DMS 273 (cell line): ENCODE measurements at regions not wholly inside any gene's neighbourhood (a gene's known extent, or its start where the extent isn't known, plus 50 kb on each side); places are given as distances from the start of the nearest gene placed in this dataset.
"Not testable (repeated sequence)": the region's sequence is repeated elsewhere in the genome, so short reads cannot be mapped to it uniquely, and the experiment has no call there.

Experiments used
- DNase-seq: peaks from one replicate; lab custom pipeline; 2025; ENCODE audit not compliant: unreplicated experiment; lab: John Stamatoyannopoulos, UW

DNA sequence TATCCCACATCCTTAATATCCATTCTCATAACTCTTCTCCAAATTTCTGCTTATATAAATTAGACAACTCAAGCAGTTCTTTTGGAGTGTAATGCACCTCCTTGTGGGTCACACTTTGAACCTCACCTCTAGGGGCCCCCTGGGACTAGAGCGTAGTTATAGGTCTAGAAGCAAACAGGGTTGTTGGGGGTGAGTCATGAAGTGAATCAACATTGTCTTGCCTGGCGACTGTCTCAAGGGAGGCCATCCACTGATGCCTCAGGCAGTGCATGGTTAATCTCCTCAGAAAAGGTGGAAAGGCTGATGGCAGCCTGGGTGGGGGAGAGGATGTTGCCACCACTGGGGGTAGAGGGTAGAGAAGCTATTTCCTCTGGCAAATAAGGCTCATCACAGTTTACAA lies 129.1 kb downstream of the TNFRSF21 start:
- no peak for DNase-seq

DNA sequence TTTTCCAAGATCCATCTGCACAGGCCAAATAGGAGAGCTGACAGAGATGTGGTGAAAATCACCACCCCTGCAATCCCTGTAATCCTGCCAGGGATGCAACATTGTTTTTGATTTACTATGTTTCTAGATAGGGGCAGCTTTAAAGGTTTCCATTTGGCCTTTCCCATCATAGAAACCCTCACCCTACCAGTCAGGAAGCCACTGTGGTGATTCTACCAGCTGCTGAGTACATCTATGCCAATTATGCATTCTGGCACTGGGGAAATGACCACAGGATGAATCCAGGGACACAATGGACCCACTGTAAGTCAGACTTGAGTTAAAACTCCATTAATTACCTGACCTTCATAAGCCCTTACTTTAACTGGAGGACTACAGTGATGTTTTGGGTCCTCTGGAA lies 130.4 kb downstream of the TNFRSF21 start:
- DNase-seq, result no peak

DNA sequence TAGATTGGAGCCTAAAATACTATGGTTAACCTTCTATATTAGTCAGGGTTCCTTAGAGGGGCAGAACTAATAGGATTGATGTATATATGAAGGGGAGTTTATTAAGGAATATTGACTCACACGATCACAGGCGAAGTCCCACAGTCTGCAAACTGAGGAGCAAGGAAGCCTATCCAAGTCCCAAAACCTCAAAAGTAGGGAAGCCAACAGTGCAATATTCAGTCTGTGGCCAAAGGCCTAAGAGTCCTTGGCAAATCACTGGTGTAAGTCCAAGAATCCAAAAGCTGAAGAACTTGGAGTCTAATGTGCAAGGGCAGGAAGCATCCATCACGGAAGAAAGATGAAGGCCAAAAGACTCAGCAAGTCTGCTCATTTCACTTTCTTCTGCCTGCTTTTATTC lies 133.5 kb upstream of the ADGRF1 start:
- no peak for DNase-seq

DNA sequence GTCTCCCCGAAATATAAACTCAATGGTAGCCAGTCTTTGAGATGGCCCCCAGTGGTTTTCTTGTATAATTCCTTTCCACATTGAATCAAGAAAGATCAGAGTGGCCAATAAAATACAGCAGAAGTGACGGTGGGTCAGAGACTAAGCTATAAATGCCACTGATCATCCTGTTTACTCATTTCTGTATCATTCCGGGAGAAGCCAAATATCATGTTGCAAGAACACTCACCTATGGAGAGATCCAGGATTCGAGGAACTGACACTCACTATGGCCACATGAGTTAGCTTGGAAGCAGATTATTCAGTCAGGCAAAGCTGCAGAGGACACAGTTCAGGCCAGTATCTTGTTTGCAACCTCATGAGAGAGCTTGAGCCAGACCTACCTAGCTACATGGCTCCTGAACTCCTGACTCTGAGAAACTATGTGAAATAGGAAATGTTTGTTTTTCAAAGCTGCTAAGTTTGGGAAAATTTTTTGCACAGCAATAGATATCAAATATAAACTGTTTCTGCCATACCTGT lies 132.4 kb upstream of the ADGRF1 start:
- no peak for DNase-seq

DNA sequence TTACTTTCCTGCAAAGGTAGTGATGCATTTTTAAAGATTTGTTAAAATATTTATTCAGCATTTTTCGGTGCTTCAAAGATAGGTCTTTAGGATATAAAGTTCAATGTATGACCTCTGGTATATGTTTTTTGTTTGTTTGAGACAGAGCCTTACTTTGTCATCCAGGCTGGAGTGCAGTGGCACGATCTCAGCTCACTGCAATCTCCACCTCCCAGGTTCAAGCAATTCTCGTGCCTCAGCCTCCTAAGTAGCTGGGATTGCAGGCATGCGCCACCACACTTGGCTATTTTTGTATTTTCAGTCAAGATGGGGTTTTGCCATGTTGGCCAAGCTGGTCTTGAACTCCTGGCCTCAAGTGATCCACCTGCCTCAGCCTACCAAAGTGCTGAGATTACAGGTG lies 131.9 kb upstream of the ADGRF1 start:
- DNase-seq, result not testable (repeated sequence)

DNA sequence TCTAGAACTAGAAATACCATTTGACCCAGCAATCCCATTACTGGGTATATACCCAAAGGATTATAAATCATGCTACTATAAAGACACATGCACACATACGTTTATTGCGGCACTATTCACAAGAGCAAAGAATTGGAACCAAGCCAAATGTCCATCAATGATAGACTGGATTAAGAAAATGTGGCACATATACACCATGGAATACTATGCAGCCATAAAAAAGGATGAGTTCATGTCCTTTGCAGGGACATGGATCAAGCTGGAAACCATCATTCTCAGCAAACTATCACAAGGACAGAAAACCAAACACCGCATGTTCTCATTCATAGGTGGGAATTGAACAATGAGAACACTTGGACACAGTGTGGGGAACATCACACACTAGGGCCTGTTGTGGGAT lies 131.0 kb upstream of the ADGRF1 start:
- not testable (repeated sequence) for DNase-seq

DNA sequence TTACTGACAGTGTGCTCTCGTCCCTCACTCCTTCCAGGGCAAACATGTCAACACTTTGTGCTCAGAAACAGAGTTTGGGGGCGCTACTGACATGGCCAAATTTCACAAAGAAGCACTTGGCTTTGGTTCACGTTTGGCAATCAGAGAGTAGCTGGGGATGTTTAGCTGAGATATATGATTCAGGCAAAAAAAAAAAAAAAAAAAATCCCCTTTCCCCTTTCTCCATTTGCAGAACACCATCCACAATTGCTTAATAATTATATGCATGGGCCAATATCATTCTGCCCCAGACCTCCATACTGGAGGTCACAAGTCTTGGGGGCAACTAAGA lies 128.4 kb upstream of the ADGRF1 start:
- no peak for DNase-seq

DNA sequence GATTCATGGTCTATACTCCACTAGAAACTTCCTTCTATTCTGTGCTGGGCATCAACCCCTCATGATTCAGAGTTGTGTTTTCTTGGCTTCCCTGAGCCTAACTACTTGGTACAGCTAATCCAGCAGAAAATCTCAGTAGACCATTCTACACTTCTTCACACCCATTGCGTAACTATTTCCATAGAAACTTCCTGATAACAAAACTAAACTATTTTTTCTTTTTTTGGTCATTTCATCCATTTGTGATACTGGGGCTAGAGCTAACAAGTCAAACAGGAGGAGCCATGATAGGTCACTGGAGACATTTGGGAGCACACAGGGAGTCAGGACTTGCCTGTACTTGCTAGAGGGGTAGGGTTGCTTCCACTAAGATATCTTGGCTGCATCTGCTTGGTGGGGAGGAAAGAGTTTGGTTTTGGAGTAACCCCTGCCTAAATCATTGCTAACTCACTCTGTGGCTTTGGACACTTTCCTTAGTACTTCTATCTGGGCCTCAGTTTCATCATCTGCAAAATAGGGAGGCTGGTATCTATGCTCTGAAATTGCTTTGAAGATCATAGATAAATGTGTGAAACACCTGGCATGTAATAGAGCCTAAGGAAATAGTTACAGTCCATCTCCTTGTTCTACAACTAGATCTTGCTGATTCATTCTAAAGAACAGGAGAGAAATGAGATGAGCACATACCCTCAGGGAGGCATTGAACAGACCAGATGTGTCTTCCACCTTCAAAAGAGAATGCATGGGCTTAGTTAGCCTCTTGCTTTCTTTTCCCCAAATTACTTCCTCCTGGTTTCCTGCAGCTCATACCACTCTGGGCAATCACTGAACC lies 127.9 kb upstream of the ADGRF1 start:
- no peak for DNase-seq

DNA sequence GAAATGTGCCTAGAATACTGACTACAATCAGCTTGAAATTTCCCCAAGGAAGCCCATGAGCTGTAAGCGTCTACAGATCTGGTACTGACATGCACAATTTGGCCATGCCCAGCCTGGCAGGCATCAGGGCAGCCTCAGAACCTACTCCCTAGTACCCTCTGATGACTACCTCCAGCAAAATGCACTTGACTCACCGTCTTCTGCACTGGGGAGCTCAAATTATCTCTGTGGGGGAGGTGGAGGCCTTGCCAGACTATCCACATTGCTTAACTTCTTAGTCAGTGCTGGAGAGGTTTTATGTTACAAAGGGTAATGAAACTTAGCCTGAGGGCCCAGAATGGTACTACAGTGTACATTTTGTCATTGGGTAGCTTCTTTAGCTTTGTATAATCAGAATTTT lies 126.0 kb upstream of the ADGRF1 start:
- DNase-seq, result peak; percentile 60

DNA sequence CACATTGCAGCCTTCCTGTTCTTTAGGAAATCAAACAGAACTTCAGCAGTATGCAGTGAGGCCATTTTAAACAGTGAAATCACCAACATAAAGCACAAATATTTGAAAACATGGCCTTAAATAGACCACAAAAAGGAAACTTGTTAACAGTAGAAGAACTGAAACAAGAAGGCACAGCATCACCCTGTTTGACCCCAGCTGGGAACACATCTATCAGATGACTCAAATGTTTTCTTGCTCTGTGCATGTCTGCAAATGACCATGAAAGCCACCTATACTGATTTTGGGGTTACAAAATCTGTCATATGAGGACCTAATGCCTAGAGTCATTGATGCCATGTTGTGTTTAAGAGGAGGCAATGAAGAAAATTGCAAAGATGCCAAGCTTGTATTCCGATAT lies 123.8 kb upstream of the ADGRF1 start:
- DNase-seq, result no peak

DNA sequence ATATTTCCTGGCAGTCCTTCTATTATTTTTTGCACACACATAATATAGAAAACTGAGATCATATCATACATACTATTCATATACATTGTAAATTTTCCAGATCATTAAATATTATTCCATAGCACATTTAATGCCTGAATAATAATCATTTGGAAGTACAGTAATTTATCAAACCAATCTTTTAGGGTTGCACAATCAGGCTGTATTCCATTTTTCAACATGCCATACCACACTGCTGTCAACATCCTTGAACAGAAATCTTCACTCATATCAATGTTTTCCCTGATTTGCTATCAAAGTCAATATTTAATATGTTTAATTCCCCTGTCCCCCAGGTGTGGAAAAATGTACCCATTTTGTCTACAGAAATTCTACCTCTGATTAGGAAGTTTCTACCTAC lies 122.7 kb upstream of the ADGRF1 start:
- DNase-seq, result no peak

DNA sequence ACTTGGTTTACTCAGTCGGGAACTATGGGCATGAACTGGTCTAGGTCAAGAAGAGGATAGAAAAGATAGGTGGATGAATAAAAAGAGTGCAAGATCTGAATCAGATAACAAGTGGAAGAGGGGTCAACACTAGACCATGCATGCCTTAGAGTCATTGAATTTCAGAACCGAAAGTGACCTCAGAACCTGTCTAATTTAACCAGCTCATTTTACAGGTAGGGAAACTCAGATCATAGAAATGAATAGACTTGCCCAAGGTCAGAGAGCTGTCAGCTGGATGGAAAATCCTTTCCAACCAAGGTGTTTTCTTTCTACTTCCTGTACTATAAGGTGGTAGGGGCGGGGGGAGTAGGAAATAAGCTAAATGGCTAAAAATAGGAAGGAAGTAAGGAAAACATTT lies 121.4 kb upstream of the ADGRF1 start:
- DNase-seq, result no peak

DNA sequence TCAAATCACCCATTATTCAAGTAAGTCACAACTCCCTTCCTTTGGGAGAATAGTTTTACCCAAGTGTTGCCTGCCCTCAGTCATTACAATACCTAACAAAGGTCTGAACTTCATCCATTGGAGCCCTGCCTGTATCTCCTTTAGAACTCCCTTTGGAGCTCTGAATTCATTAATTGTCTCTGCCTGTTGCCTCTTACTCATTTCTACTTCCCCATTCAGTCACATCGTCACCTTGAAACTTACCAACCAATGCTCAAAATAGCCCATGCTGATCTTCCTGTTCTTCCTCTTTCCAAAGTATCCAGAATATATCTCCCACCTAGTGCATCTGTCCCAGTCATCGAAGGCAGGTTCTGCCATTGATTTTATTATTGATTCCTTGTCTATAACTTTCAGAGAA lies 120.7 kb upstream of the ADGRF1 start:
- no peak for DNase-seq

DNA sequence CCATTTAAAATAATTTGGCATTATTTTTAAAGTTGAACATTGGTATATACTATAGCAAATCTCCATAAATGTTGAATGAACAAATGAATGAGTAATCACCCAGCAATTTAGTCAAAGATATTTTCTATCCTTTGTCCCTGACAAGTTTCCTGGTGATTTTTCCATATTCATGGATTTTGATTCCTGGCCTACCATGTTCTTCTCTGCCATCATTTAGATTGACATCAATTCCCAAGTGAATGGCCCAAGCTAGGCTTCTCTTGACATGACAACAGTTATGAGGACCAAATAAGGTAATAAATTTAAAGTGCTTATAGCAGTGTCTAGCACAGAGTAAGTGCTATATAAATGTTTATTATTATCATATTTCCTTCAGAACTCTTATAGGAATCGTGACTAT lies 120.1 kb upstream of the ADGRF1 start:
- DNase-seq, result no peak

DNA sequence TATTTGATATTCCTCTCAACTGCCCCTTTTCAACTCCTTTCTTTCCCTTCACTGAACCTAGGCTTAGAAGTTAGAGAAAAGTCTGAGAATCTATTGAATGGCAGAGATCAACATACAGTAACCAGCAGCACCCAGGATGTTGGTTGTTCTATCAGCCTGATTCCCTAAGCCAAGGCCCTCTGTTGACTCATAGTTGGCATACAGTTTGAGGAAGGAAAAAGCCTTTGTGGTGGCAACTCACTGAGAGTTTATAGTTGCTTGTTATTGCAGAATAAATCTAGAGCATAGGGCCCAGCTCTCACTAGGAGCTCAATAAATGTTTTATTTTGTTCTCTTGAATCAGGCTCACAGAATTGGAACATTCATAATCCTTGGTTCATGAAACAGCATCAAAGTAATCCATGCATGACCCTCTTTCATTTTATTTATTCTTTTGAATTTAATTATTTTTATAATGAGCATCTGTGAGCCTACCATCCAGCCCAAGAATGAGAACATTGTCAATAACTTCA lies 119.1 kb upstream of the ADGRF1 start:
- DNase-seq, result no peak

DNA sequence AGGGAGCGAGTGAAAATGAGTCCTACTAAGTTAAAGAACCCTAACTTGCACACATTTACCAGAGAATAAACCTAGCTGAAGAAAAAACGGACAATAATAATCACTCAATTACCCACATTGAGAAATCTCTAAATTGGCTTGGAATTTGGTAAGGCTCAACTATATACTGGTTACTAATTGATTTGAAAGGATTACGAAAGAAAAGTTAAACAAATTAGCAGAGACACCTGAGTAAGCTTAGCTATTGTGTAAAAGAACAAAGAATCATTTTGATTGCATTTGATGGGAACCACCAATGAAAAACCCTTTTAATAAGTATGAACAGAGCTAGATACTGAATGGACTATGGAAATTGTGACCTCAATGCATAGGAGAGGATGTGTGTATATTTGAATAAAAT lies 118.6 kb upstream of the ADGRF1 start:
- no peak for DNase-seq

DNA sequence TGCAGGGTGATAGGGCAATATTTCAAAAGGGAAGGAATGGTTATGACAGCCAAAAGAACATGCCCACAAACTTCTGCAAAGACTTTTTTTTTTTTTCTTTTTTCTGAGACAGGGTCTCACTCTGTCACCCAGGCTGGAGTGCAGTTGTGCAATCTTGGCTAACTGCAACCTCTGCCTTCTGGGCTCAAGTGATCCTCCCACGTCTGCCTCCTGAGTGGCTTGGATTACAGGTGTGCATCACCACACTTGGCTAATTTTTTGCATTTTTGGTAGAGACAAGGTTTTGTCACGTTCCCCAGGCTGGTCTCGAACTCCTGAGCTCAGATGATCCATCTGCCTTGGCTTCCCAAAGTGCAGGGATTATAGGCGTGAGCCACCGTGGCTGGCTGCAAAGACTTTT lies 117.6 kb upstream of the ADGRF1 start:
- DNase-seq, result no peak

DNA sequence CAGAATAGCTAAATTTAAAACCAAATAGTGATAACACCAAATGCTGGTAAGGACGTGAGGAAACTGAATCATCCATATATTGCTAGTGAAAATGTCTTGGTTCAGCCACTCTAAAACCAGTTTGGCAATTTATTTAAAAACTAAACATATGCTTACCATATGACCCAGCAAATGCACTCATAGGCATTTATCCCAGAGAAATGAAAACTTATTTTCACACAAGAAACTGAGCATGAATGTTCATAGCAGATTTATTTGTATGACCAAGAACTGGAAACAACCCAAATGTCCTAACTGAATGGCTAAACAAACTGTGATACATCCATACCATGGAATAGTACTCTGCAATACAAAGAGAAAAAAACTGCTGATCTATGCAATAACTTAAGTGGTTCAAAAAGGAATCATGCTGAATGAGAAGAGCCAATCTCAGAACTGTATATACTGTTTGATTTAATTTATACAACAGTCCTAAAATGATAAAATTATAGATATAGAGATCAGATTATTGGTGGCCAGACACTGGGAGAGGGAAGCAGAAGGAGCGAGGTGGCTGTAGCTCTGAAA lies 115.6 kb upstream of the ADGRF1 start:
- no peak for DNase-seq

DNA sequence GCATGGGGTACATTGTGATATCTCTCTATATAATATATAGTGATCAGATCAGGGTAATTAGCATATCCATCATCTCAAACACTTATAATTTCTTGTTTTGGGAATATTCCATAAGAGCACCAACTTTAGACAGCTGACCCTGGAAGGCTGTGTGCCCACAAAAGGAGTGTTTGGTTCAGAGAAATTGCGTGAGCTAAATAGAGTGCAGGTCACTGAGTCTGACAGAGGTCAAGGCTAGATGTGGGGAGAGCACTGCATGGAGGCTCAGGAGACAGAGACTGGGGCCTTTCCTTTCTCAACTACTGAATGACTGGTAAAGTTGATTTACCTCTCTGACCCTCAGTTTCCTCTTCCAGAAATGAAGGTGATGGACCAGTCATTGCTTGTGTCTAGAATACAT lies 114.9 kb upstream of the ADGRF1 start:
- DNase-seq, result no peak

DNA sequence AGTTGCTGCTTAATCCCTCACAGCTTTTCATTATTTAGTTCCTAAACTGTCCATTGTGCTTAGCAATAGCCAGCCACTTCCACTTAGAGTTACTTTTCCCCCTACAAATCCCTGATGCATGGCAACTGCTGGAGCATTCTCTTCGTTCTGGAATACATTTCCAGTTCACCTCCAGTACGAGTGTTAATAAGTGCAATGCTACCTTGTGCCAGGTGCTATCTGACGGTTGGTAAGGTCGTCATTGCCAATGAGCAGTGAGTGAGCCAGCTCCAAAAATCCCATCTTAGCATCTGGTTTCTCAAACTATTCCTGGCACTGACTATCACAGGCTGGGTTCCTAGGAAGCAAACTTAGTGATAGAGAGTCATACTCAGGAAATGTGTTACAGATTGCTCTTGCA lies 114.1 kb upstream of the ADGRF1 start:
- no peak for DNase-seq

DNA sequence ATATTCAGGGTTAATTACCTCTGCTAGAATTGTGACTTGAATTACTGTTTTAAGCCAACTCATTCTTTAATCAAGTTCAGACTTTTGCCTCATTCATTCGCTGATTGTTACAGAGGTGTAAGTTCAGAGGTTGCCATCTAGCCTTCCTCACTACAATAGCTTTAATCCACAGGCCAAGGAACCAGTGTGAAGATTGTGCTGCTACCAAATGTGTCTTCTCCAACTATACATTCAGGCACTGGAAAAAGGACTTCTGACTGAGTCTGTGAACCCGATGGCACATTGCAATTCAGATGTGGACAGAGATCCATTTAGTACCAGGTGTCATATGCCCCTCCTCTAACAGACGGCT lies 111.2 kb upstream of the ADGRF1 start:
- DNase-seq, result no peak

DNA sequence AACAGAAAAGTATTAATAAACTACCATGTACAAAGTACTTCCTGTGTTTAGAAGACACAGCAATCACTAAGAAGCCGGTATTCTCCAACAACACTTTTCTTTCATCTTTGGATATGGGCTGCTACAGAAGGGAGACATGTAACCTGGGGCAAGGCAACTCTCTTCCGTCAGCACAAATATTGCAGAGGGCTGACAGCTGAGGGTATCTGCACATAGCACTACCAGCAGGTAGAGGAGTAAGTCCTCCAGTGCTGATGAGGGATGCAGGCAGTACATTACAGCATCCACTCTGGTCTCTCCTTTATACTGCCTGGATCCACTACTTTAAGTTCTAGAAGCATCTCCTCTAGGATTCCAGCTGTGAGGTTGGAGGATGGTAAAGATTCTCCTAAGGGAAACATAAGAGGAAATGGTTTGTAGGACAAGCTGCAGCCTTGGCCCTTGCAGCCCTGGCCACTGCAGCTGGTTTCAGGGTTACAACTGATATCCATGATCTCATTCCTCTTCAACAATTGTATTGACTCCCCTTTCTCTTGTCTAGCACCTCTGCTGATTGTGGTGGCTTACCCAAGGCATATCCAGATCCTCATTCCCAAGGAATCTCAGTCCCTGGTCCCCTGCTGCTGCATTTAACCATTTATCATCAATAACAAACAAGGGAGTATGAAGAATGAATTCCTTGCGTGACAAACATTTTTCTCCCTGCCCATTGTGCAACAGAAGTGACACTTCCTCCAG lies 110.7 kb upstream of the ADGRF1 start:
- DNase-seq, result no peak
